Hepatocyte (in vitro differentiated cells): ENCODE measurements at regions not wholly inside any gene's neighbourhood (a gene's known extent, or its start where the extent isn't known, plus 50 kb on each side); places are given as distances from the start of the nearest gene placed in this dataset.

ENCODE experiments used
- DNase-seq: peaks from one replicate; pipeline ENCODE4 v3.0.0-alpha.2; 2016; ENCODE audit warnings: low spot score
- H2AFZ ChIP-seq: fragments of 200-600 bp; sonication (generic); 2 replicates; pipeline ENCODE4 v1.6.0; 2016; ENCODE audit warnings: antibody characterized with exemption, mild to moderate bottlenecking
- H3K27ac ChIP-seq: fragments of 200-600 bp; sonication (generic); 2 replicates; pipeline ENCODE4 v1.5.1; 2016; ENCODE audit warnings: mild to moderate bottlenecking
- H3K27me3 ChIP-seq: fragments of 200-600 bp; sonication (generic); 2 replicates; pipeline ENCODE4 v1.6.1; 2016
- H3K36me3 ChIP-seq: fragments of 200-600 bp; sonication (generic); replicated peaks from 2 replicates; pipeline ENCODE4 v1.5.1; 2016; ENCODE audit warnings: low read depth; ENCODE audit not compliant: insufficient read depth
- H3K4me1 ChIP-seq: fragments of 200-600 bp; sonication (generic); 2 replicates; pipeline ENCODE4 v1.5.1; 2016; ENCODE audit warnings: mild to moderate bottlenecking, moderate library complexity; ENCODE audit not compliant: insufficient read depth
- H3K4me2 ChIP-seq: fragments of 200-600 bp; sonication (generic); 2 replicates; pipeline ENCODE4 v1.6.0; 2016
- H3K4me3 ChIP-seq: fragments of 200-600 bp; sonication (generic); 2 replicates; pipeline ENCODE4 v1.5.1; 2016; ENCODE audit warnings: mild to moderate bottlenecking
- H3K79me2 ChIP-seq: fragments of 200-600 bp; sonication (generic); 2 replicates; pipeline ENCODE4 v1.6.0; 2017; ENCODE audit warnings: mild to moderate bottlenecking
- H3K9me2 ChIP-seq: fragments of 200-600 bp; sonication (generic); replicated peaks from 2 replicates; pipeline ENCODE4 v1.6.0; 2017; ENCODE audit warnings: mild to moderate bottlenecking; ENCODE audit not compliant: insufficient read depth
- H3K9me3 ChIP-seq: fragments of 200-600 bp; sonication (generic); 2 replicates; pipeline ENCODE4 v1.5.1; 2016; ENCODE audit warnings: low read depth, mild to moderate bottlenecking
- H4K20me1 ChIP-seq: fragments of 200-600 bp; sonication (generic); 2 replicates; pipeline ENCODE4 v1.6.0; 2016; ENCODE audit warnings: mild to moderate bottlenecking; ENCODE audit not compliant: insufficient read depth, poor library complexity, severe bottlenecking
- CTCF ChIP-seq: fragments of 200-600 bp; sonication (generic); IDR thresholded peaks from 2 replicates; pipeline ENCODE4 v1.5.1; 2016; ENCODE audit warnings: antibody characterized with exemption, mild to moderate bottlenecking; ENCODE audit not compliant: poor library complexity
- EZH2 ChIP-seq: fragments of 200-600 bp; sonication (generic); IDR thresholded peaks from 2 replicates; pipeline ENCODE4 v1.6.1; 2016; ENCODE audit warnings: antibody characterized with exemption, mild to moderate bottlenecking, borderline replicate concordance
- EZH2phosphoT487 ChIP-seq: fragments of 200-600 bp; sonication (generic); IDR thresholded peaks from one replicate; pipeline ENCODE4 v1.6.1; 2018; ENCODE audit warnings: antibody characterized with exemption, mild to moderate bottlenecking, low read depth, moderate library complexity; ENCODE audit not compliant: unreplicated experiment, severe bottlenecking
- WGBS: methylation state at CpG from one replicate; pipeline ENCODE4 v1.1.6; 2016; ENCODE audit warnings: low lambda C conversion rate; ENCODE audit errors: missing lambda C conversion rate; 5-methylcytosine and 5-hydroxymethylcytosine counted together

- no peak overlapping the region for H2AFZ ChIP-seq
- no peak for DNase-seq
Measured at GRCh38 chr10:3681642-3682554, 103.1 kb downstream of the KLF6 start.

GRCh38 chr10:3679950-3680629 is 104.9 kb downstream of the KLF6 start:
- DNase-seq: no peak
- 92% methylated on average over 8 of the region's 8 CpGs for WGBS
- Histone ChIP-seq H3K9me3 (no peaks in the 10 kb centered on the region), H3K79me2 (no peaks in the 10 kb centered on the region), H3K36me3 (no peaks in the 10 kb centered on the region), H4K20me1 (no peaks in the 10 kb centered on the region), H3K4me1 (no peaks in the 10 kb centered on the region), H3K9me2 (no peaks in the 10 kb centered on the region), H3K4me3 (no peak overlapping the region), H3K27me3 (no peaks in the 10 kb centered on the region), H2AFZ (no peak overlapping the region), H3K4me2 (no peak overlapping the region), H3K27ac (no peak overlapping the region)
- TF ChIP-seq EZH2phosphoT487: no peak
- no peak for TF ChIP-seq CTCF
- TF ChIP-seq EZH2: no peak

More at GRCh38 chr10:3681642-3682554, 103.1 kb downstream of the KLF6 start:
- H3K36me3 ChIP-seq: no peaks in the 10 kb centered on the region
- no peak overlapping the region for H3K4me2 ChIP-seq
- H3K9me3 ChIP-seq: no peaks in the 10 kb centered on the region
- no peaks in the 10 kb centered on the region for H3K79me2 ChIP-seq
- no peak overlapping the region for H3K4me3 ChIP-seq
- 68% methylated on average over 23 of the region's 23 CpGs for WGBS
- no peak for TF ChIP-seq CTCF
- TF ChIP-seq EZH2phosphoT487: no peak
- TF ChIP-seq EZH2: no peak
- H4K20me1 ChIP-seq: no peaks in the 10 kb centered on the region
- no peaks in the 10 kb centered on the region for H3K4me1 ChIP-seq
- H3K9me2 ChIP-seq: no peaks in the 10 kb centered on the region
- H3K27ac ChIP-seq: no peak overlapping the region
- no peaks in the 10 kb centered on the region for H3K27me3 ChIP-seq

GRCh38 chr10:3678629-3679227 is 106.3 kb downstream of the KLF6 start:
- no peak overlapping the region for H3K4me2 ChIP-seq

More at GRCh38 chr10:3678629-3679227, 106.3 kb downstream of the KLF6 start:
- Histone ChIP-seq H2AFZ (no peak overlapping the region), H3K9me2 (no peaks in the 10 kb centered on the region), H3K9me3 (no peaks in the 10 kb centered on the region), H3K4me3 (no peak overlapping the region), H3K27me3 (no peaks in the 10 kb centered on the region), H3K4me1 (no peaks in the 10 kb centered on the region), H3K27ac (no peak overlapping the region), H3K36me3 (no peaks in the 10 kb centered on the region), H4K20me1 (no peaks in the 10 kb centered on the region), H3K79me2 (no peaks in the 10 kb centered on the region)
- TF ChIP-seq CTCF (no peak), EZH2phosphoT487 (no peak)
- WGBS: 88% methylated on average over 1 of the region's 1 CpG
- DNase-seq: no peak
